AG08396 (cell line): ENCODE measurements at regions not wholly inside any gene's neighbourhood (a gene's known extent, or its start where the extent isn't known, plus 50 kb on each side); places are given as distances from the start of the nearest gene placed in this dataset.
A peak's percentile ranks its signal among the peaks of the same experiment; 100 is the strongest.

ENCODE experiments used
- DNase-seq: peaks from one replicate; pipeline ENCODE4 v3.0.0; 2012; ENCODE audit warnings: low spot score, mixed read lengths

DNA sequence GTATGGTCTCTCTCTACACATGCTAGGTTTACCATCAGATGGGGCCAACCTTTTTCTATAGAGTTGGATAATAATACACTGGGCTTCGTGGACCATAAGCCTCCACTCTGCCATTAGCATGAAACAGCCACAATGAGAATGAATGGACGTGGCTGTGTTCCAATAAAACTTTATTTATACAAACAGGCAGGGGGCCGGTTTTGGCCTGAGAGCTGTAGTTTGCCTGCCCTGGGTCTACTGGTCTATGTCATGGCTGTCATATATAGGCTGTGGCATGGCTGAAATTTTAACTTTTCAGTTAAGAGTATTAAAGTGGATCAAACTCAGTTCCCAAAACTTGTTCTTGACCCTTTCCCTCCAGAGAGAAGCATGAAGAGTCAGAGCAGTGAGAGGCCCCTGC lies 120.3 kb upstream of the MYL2 start:
- DNase-seq, result no peak

DNA sequence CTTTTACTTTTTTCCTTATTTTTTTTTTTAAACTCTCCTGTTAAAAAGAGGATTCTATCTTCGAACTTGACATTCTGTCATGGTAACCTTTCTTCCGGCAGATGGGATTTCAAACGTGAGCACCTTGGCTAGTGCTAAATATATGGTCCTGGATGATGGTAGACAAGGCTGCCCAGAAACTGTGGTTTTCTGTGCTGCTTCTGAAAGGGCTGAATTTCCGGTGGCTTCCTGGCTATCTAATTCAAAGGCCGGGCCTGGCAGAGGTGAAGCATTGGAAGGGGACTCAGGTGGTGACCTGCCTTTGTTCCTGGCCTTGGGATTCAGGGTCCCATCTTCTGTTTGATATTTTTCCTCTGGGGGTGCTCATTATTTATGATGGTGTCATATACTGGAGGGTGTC lies 118.6 kb upstream of the MYL2 start:
- DNase-seq, result no peak

- no peak for DNase-seq
Measured at GRCh38 chr12:111038077-111038476, 117.7 kb upstream of the MYL2 start.

- DNase-seq, result no peak
Measured at GRCh38 chr12:111037047-111037446, 116.7 kb upstream of the MYL2 start.

GRCh38 chr12:111035578-111036301 lies 115.4 kb upstream of the MYL2 start:
- no peak for DNase-seq

- no peak for DNase-seq
Measured at GRCh38 chr12:111034886-111035577, 114.7 kb upstream of the MYL2 start.

GRCh38 chr12:111034083-111034885 lies 113.9 kb upstream of the MYL2 start, which contains the start of gene CUX2:
CUX2 (plus strand) TSS chr12:111034165.
- DNase-seq, result no peak

DNA sequence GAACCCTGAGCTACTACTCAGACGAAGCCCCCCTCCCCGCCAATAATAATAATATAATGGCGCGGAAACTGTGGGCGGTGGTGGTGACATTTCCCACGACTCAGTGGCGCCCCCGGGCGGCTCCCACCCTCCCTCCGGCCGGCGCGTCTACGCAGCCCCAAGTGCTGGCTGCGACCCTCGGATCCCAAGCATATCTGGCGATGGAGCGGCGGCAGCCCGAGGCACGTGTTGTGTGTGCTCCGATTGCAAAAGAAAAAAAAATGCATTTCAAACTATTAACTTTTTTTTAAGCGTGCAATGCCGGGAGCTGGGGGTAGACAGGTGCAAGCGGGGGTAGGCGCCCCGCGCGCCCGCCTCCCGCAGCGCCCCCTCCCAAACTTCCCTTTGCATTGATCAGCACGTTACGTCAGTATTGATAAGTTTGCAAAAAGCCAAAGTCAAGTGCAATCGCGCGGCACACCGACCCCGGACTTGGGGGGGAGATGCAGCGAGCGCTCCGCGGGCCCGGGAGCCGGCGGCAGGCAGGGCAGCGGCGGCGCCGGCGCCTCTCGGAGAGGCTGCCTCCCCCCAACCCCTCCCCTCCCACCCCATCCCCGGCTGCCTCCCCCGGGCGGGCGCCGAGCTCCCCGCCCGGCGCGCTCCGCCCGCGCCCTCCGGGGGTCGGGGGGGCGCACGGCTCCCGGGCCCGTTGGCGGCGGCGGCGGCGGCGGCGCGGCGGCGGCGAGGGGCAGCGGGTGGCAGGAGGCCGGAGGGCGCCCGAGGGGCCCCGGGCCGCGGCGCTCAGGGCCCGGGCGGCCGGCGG lies 113.1 kb upstream of the MYL2 start:
- no peak for DNase-seq

- no peak for DNase-seq
Measured at GRCh38 chr12:111032591-111032919, 112.2 kb upstream of the MYL2 start.

- no peak for DNase-seq
Measured at GRCh38 chr12:111031916-111032590, 111.7 kb upstream of the MYL2 start.

GRCh38 chr12:111030800-111031199 lies 110.4 kb upstream of the MYL2 start:
- DNase-seq, result no peak

DNA sequence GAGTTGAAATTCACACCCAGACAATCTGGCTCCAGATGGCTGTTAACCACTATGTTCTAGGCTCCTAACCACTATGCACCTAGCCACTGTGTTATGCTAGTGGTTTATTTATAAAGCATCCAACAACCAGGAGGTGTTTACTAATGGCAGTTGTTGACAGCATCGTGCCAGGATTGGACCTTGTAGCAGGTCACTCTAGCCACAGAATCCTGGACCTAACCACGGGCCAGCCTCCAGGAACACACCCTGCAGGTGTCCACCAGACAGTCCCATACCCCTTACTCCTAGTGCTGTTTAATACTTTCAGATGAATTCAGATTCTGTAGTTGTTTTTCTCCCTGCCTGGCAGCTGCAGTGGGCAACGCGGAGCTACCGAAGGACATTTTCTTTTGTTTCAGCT lies 109.4 kb upstream of the MYL2 start:
- DNase-seq, result no peak

DNA sequence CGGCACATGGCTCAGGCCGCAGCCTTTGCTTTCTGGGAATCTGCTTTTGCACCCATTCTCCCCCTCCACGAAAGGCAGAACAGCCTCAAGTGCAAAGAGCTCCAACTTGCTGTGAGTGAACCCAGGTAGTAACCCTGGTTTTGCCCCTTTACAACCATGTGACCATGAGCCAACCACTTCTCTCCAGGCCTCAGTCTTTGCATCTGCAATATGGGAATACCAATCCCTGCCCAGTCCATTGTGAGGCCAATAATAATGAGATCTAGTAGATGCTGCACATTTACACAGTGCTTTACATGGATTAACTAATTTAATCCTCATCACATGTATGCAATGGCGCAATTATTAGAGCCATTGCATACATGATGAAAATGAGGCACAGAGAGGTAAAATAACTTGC lies 108.9 kb upstream of the MYL2 start:
- DNase-seq, result no peak

DNA sequence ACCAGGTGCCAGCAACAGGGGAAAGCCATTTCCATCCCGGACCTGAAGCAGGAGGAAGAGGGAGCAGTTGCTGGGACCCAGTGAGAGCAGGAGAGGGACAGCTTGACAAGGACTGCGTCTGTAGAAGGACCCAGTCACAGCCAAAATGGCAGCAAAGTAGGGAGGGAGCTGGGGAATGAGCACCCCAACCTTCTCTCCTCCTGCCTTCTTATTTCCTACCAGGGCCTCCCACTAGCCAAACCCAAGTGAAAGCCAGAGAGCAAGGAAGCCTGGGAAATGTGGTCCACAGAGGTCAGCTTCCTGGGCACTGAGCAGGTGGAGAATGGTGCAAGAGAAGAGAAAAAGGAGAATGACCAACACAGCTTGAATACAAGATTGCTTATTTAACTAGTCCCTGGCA lies 108.5 kb upstream of the MYL2 start:
- no peak for DNase-seq

DNA sequence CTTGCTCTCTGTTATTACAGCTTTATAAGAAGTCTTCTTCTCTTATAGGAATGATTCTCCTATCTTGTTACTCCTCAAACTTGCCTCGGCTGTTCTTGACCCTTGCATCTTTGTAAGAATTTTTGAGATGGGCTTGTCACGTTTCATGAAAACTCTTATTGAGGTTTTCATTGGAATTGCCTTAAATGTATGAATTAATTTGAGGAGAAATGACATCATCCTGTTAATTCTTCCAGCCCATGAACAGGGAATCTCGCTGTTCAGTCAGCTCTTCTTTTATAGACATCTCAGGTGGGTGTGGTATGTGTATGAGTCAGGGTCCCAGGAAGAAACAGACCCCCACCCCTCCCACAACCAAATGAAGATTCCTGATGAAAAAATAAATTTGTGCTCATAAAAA lies 107.1 kb upstream of the MYL2 start:
- no peak for DNase-seq

DNA sequence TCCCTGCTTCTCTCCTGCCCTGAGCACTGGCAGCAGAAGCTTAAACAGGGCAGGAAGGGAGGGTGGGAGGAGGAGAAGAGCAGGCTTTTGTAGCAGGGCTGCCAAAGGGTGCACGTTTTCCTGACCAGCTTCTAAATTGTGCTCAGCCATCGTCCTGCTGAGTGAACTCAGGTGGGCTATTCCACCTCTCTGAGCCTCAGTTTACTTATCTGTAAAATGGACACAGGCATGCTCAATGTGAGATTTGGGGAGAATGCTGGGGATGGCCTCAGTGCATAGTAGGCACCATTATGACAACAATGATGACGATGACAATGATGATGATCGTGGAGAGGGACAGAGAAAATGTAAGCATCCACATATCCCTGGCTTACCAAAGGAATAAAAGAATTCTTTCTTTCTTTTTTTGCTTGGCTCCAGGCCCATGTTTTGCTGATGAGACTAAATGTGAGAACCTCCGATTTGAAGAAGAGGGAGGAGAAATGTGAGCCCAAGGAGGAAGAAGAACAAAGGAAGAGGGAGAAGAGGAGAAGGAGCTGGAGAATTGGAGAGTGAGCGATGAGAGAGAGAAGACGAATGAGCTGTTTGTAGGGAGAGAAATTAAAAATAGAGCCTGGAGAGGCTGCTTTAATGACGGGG lies 105.5 kb upstream of the MYL2 start:
- DNase-seq, result no peak

DNA sequence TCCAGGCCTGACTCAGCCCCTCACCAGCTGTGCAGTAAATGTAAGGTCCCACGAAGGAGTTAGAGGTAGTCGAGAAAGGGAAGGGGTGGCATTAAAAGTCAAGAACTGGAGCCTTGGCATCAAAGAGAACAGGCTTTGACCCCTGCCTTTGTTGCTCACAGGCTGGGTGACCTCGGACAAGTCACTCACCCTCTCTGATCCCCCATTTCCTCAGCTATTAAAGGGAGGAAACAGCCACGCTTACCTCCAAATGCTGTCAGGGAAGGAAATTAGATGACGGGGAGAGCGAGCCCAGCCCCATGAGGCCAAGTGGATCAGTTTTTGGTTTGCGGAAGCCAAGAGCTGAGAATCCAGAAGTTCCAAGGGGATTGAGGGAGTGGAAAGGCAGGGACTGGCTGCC lies 104.9 kb upstream of the MYL2 start:
- DNase-seq, result no peak

- DNase-seq, result peak; percentile 69
Measured at GRCh38 chr12:111024205-111024801, 103.9 kb upstream of the MYL2 start.

DNA sequence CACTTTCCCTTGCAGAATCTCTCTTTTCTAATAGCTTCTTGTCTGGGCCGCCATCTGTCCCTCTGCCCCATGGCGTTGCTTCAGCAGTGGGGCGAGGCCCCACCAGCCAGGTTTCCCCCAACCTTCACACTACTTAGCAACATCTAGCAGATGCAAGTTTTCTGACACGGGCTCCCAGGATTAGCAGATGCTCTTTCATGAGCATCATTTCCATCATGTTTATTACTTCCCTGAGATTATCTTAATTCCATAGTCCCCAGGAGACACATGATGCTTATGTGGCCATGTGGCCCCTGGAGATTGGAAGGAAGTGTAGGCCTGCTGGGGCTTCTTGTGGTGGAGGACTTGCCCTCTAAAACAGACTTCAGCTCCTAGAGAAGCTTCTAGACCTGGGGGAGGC lies 102.0 kb upstream of the MYL2 start:
- no peak for DNase-seq

DNA sequence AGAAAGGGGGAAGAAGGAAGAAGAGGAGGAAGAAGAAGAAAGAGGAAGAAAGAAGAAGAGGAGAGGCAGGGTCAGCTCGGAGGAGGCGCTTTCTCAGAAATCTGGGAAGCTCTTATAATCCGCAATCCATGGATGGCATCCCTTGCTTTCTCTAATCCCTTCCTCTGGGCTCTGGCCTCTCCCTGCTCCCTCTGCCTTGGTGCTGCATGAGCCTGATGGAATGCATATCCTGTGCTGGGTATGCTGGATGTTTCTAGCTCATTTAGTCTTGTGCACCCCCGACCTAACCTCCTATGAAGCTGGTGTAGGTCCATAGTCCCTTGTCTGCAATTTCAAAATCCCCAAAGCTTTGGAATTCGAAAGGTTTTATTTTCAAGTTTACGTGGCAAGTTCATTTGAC lies 94.2 kb upstream of the MYL2 start:
- no peak for DNase-seq

DNA sequence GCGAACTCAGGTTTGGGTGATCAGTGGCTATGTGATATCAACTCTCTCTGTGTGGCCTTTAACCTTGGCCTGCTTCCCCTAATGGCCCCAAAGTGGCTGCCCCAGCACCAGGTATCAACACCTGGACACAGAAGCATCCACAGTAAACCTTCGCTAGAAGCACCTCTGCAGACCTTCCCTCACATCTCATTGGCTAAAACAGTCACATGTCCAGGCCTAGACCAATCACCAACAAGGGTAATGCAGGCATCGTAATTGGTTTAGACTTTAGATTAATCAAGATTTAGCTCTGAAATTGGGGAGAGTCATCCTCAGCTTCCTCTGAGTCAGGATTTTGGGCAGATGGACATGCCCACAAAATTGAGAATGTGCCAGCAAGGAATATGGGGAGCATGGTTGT lies 92.5 kb upstream of the MYL2 start:
- DNase-seq, result no peak
